MM.1S (cell line): ENCODE measurements at regions not wholly inside any gene's neighbourhood (a gene's known extent, or its start where the extent isn't known, plus 50 kb on each side); places are given as distances from the start of the nearest gene placed in this dataset.
A peak's percentile ranks its signal among the peaks of the same experiment; 100 is the strongest.

Experiments used
- DNase-seq: peaks from one replicate; pipeline ENCODE4 v3.0.0-alpha.2; 2015
- H2AFZ ChIP-seq: fragments of 300-600 bp; sonication (generic); 2 replicates; pipeline ENCODE4 v1.6.0; 2016; ENCODE audit warnings: antibody characterized with exemption, low read length
- H3F3A ChIP-seq: fragments of 300-600 bp; sonication (generic); 2 replicates; pipeline ENCODE4 v1.6.1; 2016; ENCODE audit warnings: mild to moderate bottlenecking, antibody characterized with exemption, low read length, moderate library complexity, mixed read lengths; ENCODE audit not compliant: insufficient read depth
- H3K27ac ChIP-seq: fragments of 300-600 bp; sonication (generic); 2 replicates; pipeline ENCODE4 v1.5.1; 2016; ENCODE audit warnings: mild to moderate bottlenecking, low read length
- H3K27me3 ChIP-seq: fragments of 300-600 bp; sonication (generic); replicated peaks from 2 replicates; pipeline ENCODE4 v1.6.0; 2016; ENCODE audit warnings: low read length; ENCODE audit not compliant: insufficient read depth
- H3K36me3 ChIP-seq: fragments of 300-600 bp; sonication (generic); replicated peaks from 2 replicates; pipeline ENCODE4 v1.6.1; 2016; ENCODE audit warnings: mild to moderate bottlenecking, low read length, mixed read lengths; ENCODE audit not compliant: insufficient read depth
- H3K4me1 ChIP-seq: fragments of 300-600 bp; sonication (generic); 2 replicates; pipeline ENCODE4 v1.6.1; 2016; ENCODE audit warnings: low read length, mixed read lengths
- H3K4me2 ChIP-seq: fragments of 300-600 bp; sonication (generic); 2 replicates; pipeline ENCODE4 v1.6.0; 2016; ENCODE audit warnings: low read depth, low read length
- H3K4me3 ChIP-seq: fragments of 300-600 bp; sonication (generic); 2 replicates; pipeline ENCODE4 v1.5.1; 2016; ENCODE audit warnings: low read length, mixed read lengths
- H3K79me2 ChIP-seq: fragments of 300-600 bp; sonication (generic); 2 replicates; pipeline ENCODE4 v1.6.1; 2016; ENCODE audit warnings: mixed run types, low read length, mixed read lengths
- H3K9ac ChIP-seq: fragments of 300-600 bp; sonication (generic); 2 replicates; pipeline ENCODE4 v1.6.1; 2016; ENCODE audit warnings: low read length, mixed read lengths
- H3K9me2 ChIP-seq: fragments of 300-600 bp; sonication (generic); replicated peaks from 2 replicates; pipeline ENCODE4 v1.6.1; 2016; ENCODE audit warnings: mild to moderate bottlenecking, low read length, mixed read lengths; ENCODE audit not compliant: insufficient read depth
- H3K9me3 ChIP-seq: fragments of 300-600 bp; sonication (generic); replicated peaks from 2 replicates; pipeline ENCODE4 v1.6.1; 2016; ENCODE audit warnings: mild to moderate bottlenecking, low read length, mixed read lengths; ENCODE audit not compliant: insufficient read depth
- H4K20me1 ChIP-seq: fragments of 300-600 bp; sonication (generic); 2 replicates; pipeline ENCODE4 v1.6.1; 2016; ENCODE audit warnings: mild to moderate bottlenecking, low read length, moderate library complexity, mixed read lengths; ENCODE audit not compliant: insufficient read depth
- EZH2 ChIP-seq: fragments of 300-600 bp; sonication (generic); optimal IDR thresholded peaks from 2 replicates; pipeline ENCODE3; 2017; ENCODE audit warnings: low read depth, mild to moderate bottlenecking, antibody characterized with exemption, low read length, mixed read lengths
- EZH2phosphoT487 ChIP-seq: fragments of 300-600 bp; sonication (generic); IDR thresholded peaks from 2 replicates; pipeline ENCODE4 v1.6.1; 2018; ENCODE audit warnings: antibody characterized with exemption, low read length
- TF ChIP-seq, protein P1 (sequence below): fragments of 300-600 bp; sonication (generic); IDR thresholded peaks from 2 replicates; pipeline ENCODE4 v1.5.1; 2016; ENCODE audit warnings: antibody characterized with exemption, low read length, mixed read lengths

DNA sequence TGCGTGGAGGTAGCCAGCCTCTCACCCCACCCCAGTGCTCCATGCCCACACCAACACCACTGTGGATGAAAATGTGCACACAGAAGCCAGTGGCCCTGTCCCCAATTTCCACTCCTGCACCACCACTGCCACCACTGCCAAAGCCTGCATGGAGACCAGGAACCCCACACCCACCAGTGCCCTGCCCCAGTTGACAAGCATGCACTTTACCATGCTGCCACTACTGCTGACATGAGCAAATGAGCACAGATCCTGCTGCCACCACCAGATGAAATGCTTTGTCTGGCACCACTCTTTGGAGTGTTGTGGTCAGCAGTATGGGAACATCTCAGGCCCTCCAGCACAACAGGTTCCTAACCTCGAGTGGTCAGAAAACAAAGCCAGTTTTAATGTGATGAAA is 104.1 kb downstream of the ATXN7L3B start:
- H3K36me3 ChIP-seq: no peaks in the 10 kb centered on the region
- no peak for TF ChIP-seq EZH2
- H3K9me2 ChIP-seq: no peaks in the 10 kb centered on the region
- H3K9ac ChIP-seq: no peak overlapping the region
- H3K4me3 ChIP-seq: no peak overlapping the region
- H3K4me1 ChIP-seq: no peaks in the 10 kb centered on the region
- H3K27me3 ChIP-seq: no peaks in the 10 kb centered on the region
- no peak overlapping the region for H2AFZ ChIP-seq
- H4K20me1 ChIP-seq: no peaks in the 10 kb centered on the region
- no peaks in the 10 kb centered on the region for H3K9me3 ChIP-seq
- H3F3A ChIP-seq: no peaks in the 10 kb centered on the region
- no peaks in the 10 kb centered on the region for H3K79me2 ChIP-seq
- no peak overlapping the region for H3K4me2 ChIP-seq
- DNase-seq: no peak
- no peak overlapping the region for H3K27ac ChIP-seq

DNA sequence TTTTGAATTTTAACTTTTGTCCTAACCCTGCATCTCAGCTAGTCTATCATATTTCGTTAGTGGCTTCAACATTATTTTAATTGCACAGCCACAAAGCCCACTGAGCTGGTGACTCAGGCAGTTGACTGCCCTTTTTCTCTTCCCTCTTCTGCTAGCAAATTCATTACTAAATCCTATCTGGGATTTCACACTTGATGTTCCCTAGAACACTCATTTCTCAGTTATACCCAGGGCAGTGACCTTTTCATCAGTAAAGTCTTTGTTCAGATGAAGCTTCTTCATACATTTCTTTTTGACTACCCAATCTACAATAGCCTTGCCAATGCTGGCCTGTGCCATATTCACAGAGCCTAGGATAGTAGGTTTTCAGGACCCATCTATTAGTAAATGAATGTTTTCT is 107.0 kb downstream of the ATXN7L3B start:
- Histone ChIP-seq H3K9me2 (no peaks in the 10 kb centered on the region), H3K9me3 (no peaks in the 10 kb centered on the region), H2AFZ (no peak overlapping the region), H3K36me3 (no peaks in the 10 kb centered on the region), H3F3A (no peaks in the 10 kb centered on the region), H3K4me1 (0 out of 2 replicates have a peak, but pooled peaks cover 3% of the 10 kb centered on the region), H3K4me2 (no peak overlapping the region), H4K20me1 (no peaks in the 10 kb centered on the region), H3K27ac (no peak overlapping the region), H3K9ac (no peak overlapping the region), H3K4me3 (no peak overlapping the region), H3K79me2 (no peaks in the 10 kb centered on the region), H3K27me3 (no peaks in the 10 kb centered on the region)
- DNase-seq: no peak
- TF ChIP-seq EZH2phosphoT487 (no peak), EZH2 (no peak)
- TF ChIP-seq, protein P1, sequence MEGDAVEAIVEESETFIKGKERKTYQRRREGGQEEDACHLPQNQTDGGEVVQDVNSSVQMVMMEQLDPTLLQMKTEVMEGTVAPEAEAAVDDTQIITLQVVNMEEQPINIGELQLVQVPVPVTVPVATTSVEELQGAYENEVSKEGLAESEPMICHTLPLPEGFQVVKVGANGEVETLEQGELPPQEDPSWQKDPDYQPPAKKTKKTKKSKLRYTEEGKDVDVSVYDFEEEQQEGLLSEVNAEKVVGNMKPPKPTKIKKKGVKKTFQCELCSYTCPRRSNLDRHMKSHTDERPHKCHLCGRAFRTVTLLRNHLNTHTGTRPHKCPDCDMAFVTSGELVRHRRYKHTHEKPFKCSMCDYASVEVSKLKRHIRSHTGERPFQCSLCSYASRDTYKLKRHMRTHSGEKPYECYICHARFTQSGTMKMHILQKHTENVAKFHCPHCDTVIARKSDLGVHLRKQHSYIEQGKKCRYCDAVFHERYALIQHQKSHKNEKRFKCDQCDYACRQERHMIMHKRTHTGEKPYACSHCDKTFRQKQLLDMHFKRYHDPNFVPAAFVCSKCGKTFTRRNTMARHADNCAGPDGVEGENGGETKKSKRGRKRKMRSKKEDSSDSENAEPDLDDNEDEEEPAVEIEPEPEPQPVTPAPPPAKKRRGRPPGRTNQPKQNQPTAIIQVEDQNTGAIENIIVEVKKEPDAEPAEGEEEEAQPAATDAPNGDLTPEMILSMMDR: no peak

DNA sequence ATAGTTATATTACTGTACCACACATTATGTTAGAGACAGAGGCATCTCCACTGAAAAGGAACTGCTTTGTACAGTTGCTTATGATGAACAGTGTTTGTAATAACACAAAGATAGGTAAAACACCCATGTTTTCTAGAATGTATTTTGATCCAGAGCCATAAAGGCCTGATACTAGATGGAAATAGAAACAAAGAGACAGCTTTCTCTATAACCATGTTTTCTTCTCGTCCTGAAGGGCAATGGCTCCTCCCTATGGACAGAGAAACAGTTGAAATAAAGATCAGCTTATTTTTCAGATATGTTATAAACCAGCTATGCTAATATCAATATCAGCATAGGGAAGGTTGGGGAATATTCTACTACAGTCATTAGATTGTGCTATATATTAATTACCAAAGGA is 109.2 kb downstream of the ATXN7L3B start:
- H3K79me2 ChIP-seq: no peaks in the 10 kb centered on the region
- no peaks in the 10 kb centered on the region for H3K9me3 ChIP-seq
- H3K4me1 ChIP-seq: 0 out of 2 replicates have a peak, but pooled peaks cover 3% of the 10 kb centered on the region
- no peak overlapping the region for H3K27ac ChIP-seq
- peak; percentile 39 for DNase-seq
- no peak for TF ChIP-seq EZH2phosphoT487
- TF ChIP-seq, protein P1: peak; percentile 43
- H3K4me2 ChIP-seq: no peak overlapping the region
- no peaks in the 10 kb centered on the region for H3F3A ChIP-seq
- H3K27me3 ChIP-seq: no peaks in the 10 kb centered on the region
- H3K4me3 ChIP-seq: no peak overlapping the region
- no peaks in the 10 kb centered on the region for H4K20me1 ChIP-seq
- H3K36me3 ChIP-seq: no peaks in the 10 kb centered on the region
- no peak overlapping the region for H3K9ac ChIP-seq
- H3K9me2 ChIP-seq: no peaks in the 10 kb centered on the region
- H2AFZ ChIP-seq: no peak overlapping the region

DNA sequence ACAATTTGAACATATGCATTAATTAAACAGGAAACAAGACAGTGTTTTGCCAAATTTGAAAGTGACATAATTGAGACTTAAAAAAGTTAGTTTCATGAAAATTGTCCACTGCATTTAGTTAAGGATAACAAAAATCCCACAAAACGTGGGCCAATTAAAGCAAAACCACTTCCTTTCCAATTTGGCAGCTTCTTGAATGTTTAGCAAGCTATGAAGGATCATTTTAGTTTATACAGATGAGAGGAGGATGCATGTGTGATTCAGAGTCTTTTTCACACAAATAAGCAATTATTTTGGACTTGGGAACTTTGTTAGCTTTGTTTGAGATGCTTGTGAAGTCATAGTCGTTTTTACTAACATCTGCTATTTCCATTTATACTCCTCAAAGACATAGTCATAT is 109.6 kb downstream of the ATXN7L3B start:
- DNase-seq: no peak

More for the DNA sequence above, 109.6 kb downstream of the ATXN7L3B start:
- Histone ChIP-seq H3K9ac (no peak overlapping the region), H3K4me2 (no peak overlapping the region), H3K27ac (no peak overlapping the region), H3K79me2 (no peaks in the 10 kb centered on the region), H3F3A (no peaks in the 10 kb centered on the region), H4K20me1 (no peaks in the 10 kb centered on the region), H3K36me3 (no peaks in the 10 kb centered on the region), H3K9me3 (no peaks in the 10 kb centered on the region), H3K4me3 (no peak overlapping the region), H2AFZ (no peak overlapping the region), H3K9me2 (no peaks in the 10 kb centered on the region), H3K27me3 (no peaks in the 10 kb centered on the region), H3K4me1 (0 out of 2 replicates have a peak, but pooled peaks cover 3% of the 10 kb centered on the region)
- TF ChIP-seq, protein P1: no peak; the same call in 1 of the 2 replicates
- TF ChIP-seq EZH2phosphoT487 (no peak), EZH2 (no peak)
